HS-27A (cell line): ENCODE measurements at regions not wholly inside any gene's neighbourhood (a gene's known extent, or its start where the extent isn't known, plus 50 kb on each side); places are given as distances from the start of the nearest gene placed in this dataset.
"Not testable (repeated sequence)": the region's sequence is repeated elsewhere in the genome, so short reads cannot be mapped to it uniquely, and the experiment has no call there.

Source experiments
- DNase-seq: peaks from one replicate; pipeline ENCODE4 v3.0.0-alpha.2; 2012; ENCODE audit warnings: low read depth, missing footprints

- DNase-seq = no peak
Observed at GRCh38 chr1:47491341-47491753, 53.5 kb downstream of the FOXD2 start.

- DNase-seq = no peak
Observed at GRCh38 chr1:47495176-47495713, 57.4 kb downstream of the FOXD2 start.

GRCh38 chr1:47498551-47498950 lies 60.7 kb downstream of the FOXD2 start:
- DNase-seq = no peak

GRCh38 chr1:47501069-47501468 lies 63.2 kb downstream of the FOXD2 start:
- no peak for DNase-seq

- no peak for DNase-seq
Observed at GRCh38 chr1:47502746-47503370, 65.0 kb downstream of the FOXD2 start.

- not testable (repeated sequence) for DNase-seq
Observed at GRCh38 chr1:47504840-47505239, 67.0 kb downstream of the FOXD2 start.

- no peak for DNase-seq
Observed at GRCh38 chr1:47505267-47505666, 67.4 kb downstream of the FOXD2 start.

- DNase-seq = no peak
Observed at GRCh38 chr1:47506053-47506452, 68.2 kb downstream of the FOXD2 start.

GRCh38 chr1:47507144-47507543 lies 69.3 kb downstream of the FOXD2 start:
- no peak for DNase-seq

GRCh38 chr1:47507881-47508701 lies 70.2 kb downstream of the FOXD2 start:
- DNase-seq = no peak

- DNase-seq = no peak
Observed at GRCh38 chr1:47508702-47509431, 71.0 kb downstream of the FOXD2 start.

GRCh38 chr1:47510282-47510811 lies 72.5 kb downstream of the FOXD2 start:
- no peak for DNase-seq

GRCh38 chr1:47511825-47512224 lies 74.0 kb downstream of the FOXD2 start:
- no peak for DNase-seq

GRCh38 chr1:47513393-47513792 lies 75.5 kb downstream of the FOXD2 start:
- DNase-seq = no peak

GRCh38 chr1:47514229-47514628 lies 76.4 kb downstream of the FOXD2 start:
- DNase-seq = no peak

- DNase-seq = no peak
Observed at GRCh38 chr1:47515164-47515789, 77.4 kb downstream of the FOXD2 start.

GRCh38 chr1:47517946-47518345 lies 80.1 kb downstream of the FOXD2 start:
- DNase-seq = no peak

- DNase-seq = no peak
Observed at GRCh38 chr1:47519491-47519890, 81.6 kb downstream of the FOXD2 start.

GRCh38 chr1:47519971-47520370 lies 82.1 kb downstream of the FOXD2 start:
- no peak for DNase-seq

GRCh38 chr1:47521034-47521881 lies 83.4 kb downstream of the FOXD2 start:
- no peak for DNase-seq
